HCT116 (cell line): ENCODE measurements at regions not wholly inside any gene's neighbourhood (a gene's known extent, or its start where the extent isn't known, plus 50 kb on each side); places are given as distances from the start of the nearest gene placed in this dataset.

ENCODE experiments used
- ATAC-seq: fragments of 200-7000 bp; cut with Tn5 transposase; 2 replicates; pipeline ENCODE4 v1.9.1; 2020; ENCODE audit warnings: mild to moderate bottlenecking, moderate library complexity
- BruUV-seq: library from RNA; stranded (reverse); fragments of 400-500 nt; replicated peaks from 2 replicates; lab custom pipeline; 2021; lab: Mats Ljungman, UMichigan
- CTCF ChIA-PET: fragments of 300-600 bp; sonication (Branson Sonifier 250); formaldehyde crosslinking; loops from one replicate; lab custom pipeline; 2021; ENCODE audit warnings: antibody characterized with exemption; lab: Charles Lee
- POLR2A ChIA-PET: fragments of 300-600, 350-600 bp; sonication (Branson Sonifier 250); formaldehyde crosslinking; loops from one replicate; lab custom pipeline; 2021; ENCODE audit warnings: antibody characterized with exemption; lab: Charles Lee
- RAD21 ChIA-PET, 2 experiments: fragments of 300-600 bp; sonication (Branson Sonifier 250); formaldehyde crosslinking; loops; one replicate each; lab custom pipeline; 2023; ENCODE audit warnings: low total read pairs in 2 of 2; ENCODE audit not compliant: uncharacterized antibody in 2 of 2, unreplicated experiment in 2 of 2, low non-redundant PET in 1 of 2; lab: Charles Lee
- DNase-seq: peaks from one replicate; pipeline ENCODE4 v3.0.0-alpha.2; 2010; ENCODE audit warnings: low read depth, low spot score
- H2AFZ ChIP-seq: fragments of 200-600 bp; shearing (Covaris generic), sonication (generic); 2 replicates; pipeline ENCODE4 v1.6.1; 2017; ENCODE audit warnings: low read depth, mixed run types, mixed read lengths, antibody characterized with exemption, low read length; ENCODE audit not compliant: poor library complexity, severe bottlenecking
- H3K27ac ChIP-seq: 2 replicates; pipeline ENCODE4 v1.5.1; 2012; ENCODE audit warnings: low read depth, low read length
- H3K27me3 ChIP-seq: fragments of 200-600 bp; sonication (generic); 2 replicates; pipeline ENCODE4 v1.6.1; 2016; ENCODE audit warnings: mixed run types, low read length, mixed read lengths; ENCODE audit not compliant: insufficient read depth
- H3K36me3 ChIP-seq, 2 experiments: fragments of 200-500 bp in 1 of 2; fragments of 200-600 bp in 1 of 2; sonication (Bioruptor generic) in 1 of 2; sonication (generic) in 1 of 2; 2 replicates each; pipeline versions ENCODE4 v1.5.1 to v1.6.1; 2014 to 2016; ENCODE audit warnings: low read length in 2 of 2, inconsistent platforms in 1 of 2, mixed read lengths in 1 of 2, mixed run types in 1 of 2; ENCODE audit not compliant: insufficient read depth in 2 of 2, control insufficient read depth in 1 of 2
- H3K4me1 ChIP-seq, 2 experiments: fragments of 200-600 bp in 1 of 2; sonication (generic) in 1 of 2; 2 replicates each; pipeline versions ENCODE4 v1.5.1 to v1.6.1; 2012 to 2017; ENCODE audit warnings: low read length in 2 of 2, inconsistent platforms in 1 of 2, mild to moderate bottlenecking in 1 of 2, mixed read lengths in 1 of 2, mixed run types in 1 of 2, moderate library complexity in 1 of 2; ENCODE audit not compliant: insufficient read depth in 2 of 2, control insufficient read depth in 1 of 2
- H3K4me2 ChIP-seq: fragments of 200-600 bp; sonication (generic); 2 replicates; pipeline ENCODE4 v1.6.1; 2017; ENCODE audit warnings: mixed run types, low read length, mixed read lengths
- H3K4me3 ChIP-seq, 2 experiments: fragments of 200-600 bp in 1 of 2; sonication (generic) in 1 of 2; replicated peaks in 1 of 2; 2 replicates each; pipeline ENCODE4 v1.5.1; 2011 to 2016; ENCODE audit warnings: low read length in 2 of 2, control low read depth in 1 of 2, low read depth in 1 of 2, mild to moderate bottlenecking in 1 of 2, mixed read lengths in 1 of 2, mixed run types in 1 of 2
- H3K79me2 ChIP-seq: fragments of 200-600 bp; sonication (generic); 2 replicates; pipeline ENCODE4 v1.6.1; 2017; ENCODE audit warnings: mild to moderate bottlenecking, mixed run types, low read length, moderate library complexity, mixed read lengths; ENCODE audit not compliant: insufficient read depth
- H3K9ac ChIP-seq: fragments of 200-600 bp; sonication (generic); 2 replicates; pipeline ENCODE4 v1.6.1; 2016; ENCODE audit warnings: low read length, mixed read lengths
- H3K9me2 ChIP-seq: fragments of 200-600 bp; sonication (generic), shearing (Covaris generic); 2 replicates; pipeline ENCODE4 v1.6.1; 2017; ENCODE audit warnings: mixed run types, mild to moderate bottlenecking, moderate library complexity; ENCODE audit not compliant: insufficient read depth
- H3K9me3 ChIP-seq, 2 experiments: fragments of 200-500 bp in 1 of 2; fragments of 200-600 bp in 1 of 2; sonication (Bioruptor generic) in 1 of 2; sonication (generic) in 1 of 2; 2 replicates each; pipeline ENCODE4 v1.6.1; 2014 to 2017; ENCODE audit warnings: low read length in 2 of 2, mixed read lengths in 2 of 2, inconsistent platforms in 1 of 2, low read depth in 1 of 2, mild to moderate bottlenecking in 1 of 2, mixed run types in 1 of 2, moderate library complexity in 1 of 2; ENCODE audit not compliant: control insufficient read depth in 1 of 2, insufficient read depth in 1 of 2
- H4K20me1 ChIP-seq: fragments of 200-600 bp; sonication (generic), shearing (Covaris generic); 2 replicates; pipeline ENCODE4 v1.6.1; 2017; ENCODE audit warnings: mixed run types, mild to moderate bottlenecking, moderate library complexity; ENCODE audit not compliant: insufficient read depth
- ATF3 ChIP-seq: IDR thresholded peaks from 2 replicates; pipeline ENCODE4 v1.6.1; 2012
- CBX3 ChIP-seq: IDR thresholded peaks from 2 replicates; pipeline ENCODE4 v1.6.1; 2012; ENCODE audit warnings: low read depth
- CEBPB ChIP-seq: IDR thresholded peaks from 2 replicates; pipeline ENCODE4 v1.6.1; 2012; ENCODE audit warnings: low read depth
- EGR1 ChIP-seq: IDR thresholded peaks from 2 replicates; pipeline ENCODE4 v1.6.1; 2012; ENCODE audit warnings: low read depth
- ELF1 ChIP-seq: IDR thresholded peaks from 2 replicates; pipeline ENCODE4 v1.6.1; 2012; ENCODE audit warnings: low read depth, borderline replicate concordance
- EZH2 ChIP-seq: fragments of 200-600 bp; sonication (generic); IDR thresholded peaks from 2 replicates; pipeline ENCODE4 v1.6.1; 2017; ENCODE audit warnings: antibody characterized with exemption, mixed run types
- EZH2phosphoT487 ChIP-seq: fragments of 200-600 bp; IDR thresholded peaks from 2 replicates; pipeline ENCODE4 v1.6.1; 2018; ENCODE audit warnings: antibody characterized with exemption, borderline replicate concordance
- FOSL1 ChIP-seq: IDR thresholded peaks from 2 replicates; pipeline ENCODE4 v1.6.1; 2012; ENCODE audit warnings: low read depth
- JUND ChIP-seq: IDR thresholded peaks from 2 replicates; pipeline ENCODE4 v1.6.1; 2012
- POLR2AphosphoS5 ChIP-seq: IDR thresholded peaks from 2 replicates; pipeline ENCODE4 v1.6.1; 2011; ENCODE audit warnings: mild to moderate bottlenecking, low read depth, low read length, moderate library complexity
- RAD21 ChIP-seq: IDR thresholded peaks from 2 replicates; pipeline ENCODE4 v1.6.1; 2012; ENCODE audit warnings: low read depth, mild to moderate bottlenecking
- REST ChIP-seq: IDR thresholded peaks from 2 replicates; pipeline ENCODE4 v1.6.1; 2012; ENCODE audit warnings: low read depth
- SP1 ChIP-seq: IDR thresholded peaks from 2 replicates; pipeline ENCODE4 v1.6.1; 2012; ENCODE audit warnings: low read depth
- TCF7L2 ChIP-seq: IDR thresholded peaks from 2 replicates; pipeline ENCODE4 v1.7.0; 2011; ENCODE audit warnings: borderline replicate concordance, inconsistent platforms; ENCODE audit not compliant: insufficient read depth, insufficient read length; ENCODE audit errors: extremely low read depth
- ZBTB33 ChIP-seq: IDR thresholded peaks from 2 replicates; pipeline ENCODE4 v1.6.1; 2011; ENCODE audit warnings: mild to moderate bottlenecking, low read length, moderate library complexity; ENCODE audit not compliant: insufficient replicate concordance; ENCODE audit errors: extremely low read depth
- ZFX ChIP-seq: fragments of 450-650 bp; IDR thresholded peaks from 2 replicates; pipeline ENCODE4 v1.6.1; 2017
- ZNF274 ChIP-seq: fragments of 200-500 bp; sonication (Bioruptor generic); IDR thresholded peaks from 2 replicates; pipeline ENCODE4 v1.6.1; 2014; ENCODE audit warnings: mild to moderate bottlenecking, low read depth, low read length, inconsistent platforms
- intact Hi-C: fragments of 100-400 bp; cut with micrococcal nuclease; formaldehyde crosslinking; loops from 2 replicates; pipeline ENCODE4 v1.10.0; 2022

- H3K9ac ChIP-seq, result no peak overlapping the region
- no peak overlapping the region for H3K27ac ChIP-seq
- intact Hi-C loops, result no loop called here
- ChIA-PET RAD21 (no interaction called here), CTCF (no interaction called here), POLR2A (no interaction called here)
- H3K36me3 ChIP-seq, result no peaks in the 10 kb centered on the region
- H2AFZ ChIP-seq, result no peak overlapping the region
- H3K27me3 ChIP-seq, result no peaks in the 10 kb centered on the region
- H3K4me3 ChIP-seq, result no peak overlapping the region
- H3K9me3 ChIP-seq, result peaks cover 0 to 7% of the 10 kb centered on the region in 2 experiments; a peak in 1 of 4 replicates
- H3K4me1 ChIP-seq, result no peaks in the 10 kb centered on the region
- no peaks in the 10 kb centered on the region for H3K9me2 ChIP-seq
- BruUV-seq, result no TSS peak
- no peak for DNase-seq
- H4K20me1 ChIP-seq, result no peaks in the 10 kb centered on the region
- H3K4me2 ChIP-seq, result no peak overlapping the region
- TF ChIP-seq ZNF274 (no peak), POLR2AphosphoS5 (no peak), RAD21 (no peak), SP1 (no peak)
- H3K79me2 ChIP-seq, result no peaks in the 10 kb centered on the region
- no peak for ATAC-seq
Observed at GRCh38 chr4:79078339-79078738, 139.1 kb upstream of the PAQR3 start.

GRCh38 chr4:79074040-79074439, 134.8 kb upstream of the PAQR3 start:
- Histone ChIP-seq H3K27me3 (no peaks in the 10 kb centered on the region), H2AFZ (no peak overlapping the region), H4K20me1 (no peaks in the 10 kb centered on the region), H3K9me3 (peaks cover 0 to 4% of the 10 kb centered on the region in 2 experiments; a peak in 1 of 4 replicates), H3K27ac (no peak overlapping the region), H3K4me2 (no peak overlapping the region), H3K9ac (no peak overlapping the region), H3K9me2 (no peaks in the 10 kb centered on the region), H3K79me2 (no peaks in the 10 kb centered on the region), H3K4me3 (no peak overlapping the region), H3K36me3 (no peaks in the 10 kb centered on the region), H3K4me1 (no peaks in the 10 kb centered on the region)
- BruUV-seq, result no TSS peak
- ChIA-PET CTCF (no interaction called here), POLR2A (no interaction called here), RAD21 (no interaction called here)
- intact Hi-C loops, result no loop called here
- no peak for ATAC-seq
- TF ChIP-seq CBX3, result no peak
- TF ChIP-seq ZFX, result no peak
- no peak for TF ChIP-seq RAD21
- no peak for TF ChIP-seq FOSL1
- no peak for TF ChIP-seq ATF3
- TF ChIP-seq TCF7L2, result no peak
- TF ChIP-seq REST, result no peak
- no peak for TF ChIP-seq EGR1
- no peak for TF ChIP-seq ZBTB33
- no peak for TF ChIP-seq EZH2phosphoT487
- TF ChIP-seq CEBPB, result no peak
- TF ChIP-seq JUND, result no peak
- no peak for TF ChIP-seq ZNF274
- no peak for TF ChIP-seq EZH2
- TF ChIP-seq ELF1, result no peak
- no peak for DNase-seq
